GM12801 (cell line): ENCODE measurements at regions not wholly inside any gene's neighbourhood (a gene's known extent, or its start where the extent isn't known, plus 50 kb on each side); places are given as distances from the start of the nearest gene placed in this dataset.
A peak's percentile ranks its signal among the peaks of the same experiment; 100 is the strongest.

Source experiments
- TF ChIP-seq, protein P1 (sequence below): IDR thresholded peaks from one replicate; pipeline ENCODE4 v1.5.1; 2011; ENCODE audit warnings: control low read depth; ENCODE audit not compliant: insufficient read length; ENCODE audit errors: extremely low read depth

DNA sequence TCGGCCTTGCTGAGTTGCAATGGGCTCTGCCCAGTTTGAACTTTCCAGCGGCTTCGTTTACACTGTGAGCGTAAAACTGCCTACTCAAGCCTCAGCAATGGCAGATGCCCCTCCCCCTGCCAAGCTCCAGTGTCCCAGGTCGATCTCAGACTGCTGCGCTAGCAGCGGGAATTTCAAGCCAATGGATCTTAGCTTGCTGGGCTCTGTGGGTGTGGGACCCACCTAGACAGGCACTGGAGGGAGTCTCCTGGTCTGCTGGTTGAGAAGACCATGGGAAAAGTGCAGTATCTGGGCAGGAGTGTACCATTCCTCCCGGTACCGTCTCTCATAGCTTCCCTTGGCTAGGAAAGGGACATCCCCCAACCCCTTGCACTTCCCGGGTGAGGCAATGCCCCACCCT, 88.2 kb downstream of the KLHL28 start:
- TF ChIP-seq, protein P1, sequence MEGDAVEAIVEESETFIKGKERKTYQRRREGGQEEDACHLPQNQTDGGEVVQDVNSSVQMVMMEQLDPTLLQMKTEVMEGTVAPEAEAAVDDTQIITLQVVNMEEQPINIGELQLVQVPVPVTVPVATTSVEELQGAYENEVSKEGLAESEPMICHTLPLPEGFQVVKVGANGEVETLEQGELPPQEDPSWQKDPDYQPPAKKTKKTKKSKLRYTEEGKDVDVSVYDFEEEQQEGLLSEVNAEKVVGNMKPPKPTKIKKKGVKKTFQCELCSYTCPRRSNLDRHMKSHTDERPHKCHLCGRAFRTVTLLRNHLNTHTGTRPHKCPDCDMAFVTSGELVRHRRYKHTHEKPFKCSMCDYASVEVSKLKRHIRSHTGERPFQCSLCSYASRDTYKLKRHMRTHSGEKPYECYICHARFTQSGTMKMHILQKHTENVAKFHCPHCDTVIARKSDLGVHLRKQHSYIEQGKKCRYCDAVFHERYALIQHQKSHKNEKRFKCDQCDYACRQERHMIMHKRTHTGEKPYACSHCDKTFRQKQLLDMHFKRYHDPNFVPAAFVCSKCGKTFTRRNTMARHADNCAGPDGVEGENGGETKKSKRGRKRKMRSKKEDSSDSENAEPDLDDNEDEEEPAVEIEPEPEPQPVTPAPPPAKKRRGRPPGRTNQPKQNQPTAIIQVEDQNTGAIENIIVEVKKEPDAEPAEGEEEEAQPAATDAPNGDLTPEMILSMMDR, result no peak

DNA sequence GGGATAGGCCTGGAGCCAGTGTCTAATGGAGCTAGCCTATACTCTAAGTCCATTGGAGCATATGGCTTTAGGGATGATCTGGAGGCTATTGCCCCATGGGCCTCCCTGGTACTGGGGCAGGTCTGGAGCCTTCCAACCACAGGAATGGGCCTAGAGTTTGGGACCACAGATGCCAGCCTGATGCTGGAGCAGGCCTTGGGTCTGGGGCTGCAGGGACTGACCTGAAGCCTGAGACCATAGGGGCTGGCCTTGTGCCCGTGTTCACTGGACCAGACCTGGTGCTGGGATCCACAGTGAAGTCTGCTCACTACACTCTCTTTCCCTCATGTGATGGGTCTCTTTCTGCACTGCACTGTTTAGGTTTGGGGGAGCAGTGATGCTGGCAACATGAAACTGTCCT, 95.0 kb downstream of the KLHL28 start:
- TF ChIP-seq, protein P1, result no peak

DNA sequence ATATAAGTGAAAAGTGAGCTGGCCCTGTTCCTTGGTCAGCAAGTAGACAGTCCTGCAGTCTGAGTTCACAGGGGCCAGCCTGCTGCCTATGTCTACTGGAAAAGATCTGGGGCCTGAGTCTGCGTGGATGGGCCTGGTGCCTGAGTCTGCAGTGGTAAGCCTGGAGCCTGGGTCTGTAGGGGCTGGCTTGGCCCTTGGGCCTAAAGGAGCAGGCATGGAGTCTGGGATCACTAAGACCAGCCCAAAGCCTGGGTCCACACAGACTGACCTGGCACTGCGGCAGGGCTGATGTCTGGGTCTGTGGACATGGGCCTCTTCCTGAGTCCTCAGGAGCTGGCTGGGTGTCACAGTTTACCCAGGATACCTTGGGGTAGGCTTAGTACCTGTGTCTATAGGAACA, 95.4 kb downstream of the KLHL28 start:
- TF ChIP-seq, protein P1, result no peak

DNA sequence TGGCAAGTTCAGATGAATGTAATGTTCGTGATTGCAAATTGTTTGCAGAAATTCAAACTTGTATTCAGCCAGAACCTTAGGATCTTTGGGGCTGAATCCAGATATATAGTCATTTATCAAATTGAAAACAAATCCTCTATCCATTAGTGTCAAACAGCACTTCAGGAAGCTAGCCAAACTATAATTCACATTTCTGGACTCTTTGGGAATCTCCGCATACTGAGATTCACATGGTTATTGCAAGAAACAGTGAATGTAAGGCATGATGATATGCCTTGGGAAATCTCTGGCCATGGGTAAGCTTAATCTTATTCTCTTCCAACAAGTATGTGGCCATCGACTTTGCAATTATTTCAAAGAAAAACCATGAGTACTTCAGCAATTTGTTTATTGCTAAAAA, 98.5 kb downstream of the KLHL28 start:
- TF ChIP-seq, protein P1, result no peak

DNA sequence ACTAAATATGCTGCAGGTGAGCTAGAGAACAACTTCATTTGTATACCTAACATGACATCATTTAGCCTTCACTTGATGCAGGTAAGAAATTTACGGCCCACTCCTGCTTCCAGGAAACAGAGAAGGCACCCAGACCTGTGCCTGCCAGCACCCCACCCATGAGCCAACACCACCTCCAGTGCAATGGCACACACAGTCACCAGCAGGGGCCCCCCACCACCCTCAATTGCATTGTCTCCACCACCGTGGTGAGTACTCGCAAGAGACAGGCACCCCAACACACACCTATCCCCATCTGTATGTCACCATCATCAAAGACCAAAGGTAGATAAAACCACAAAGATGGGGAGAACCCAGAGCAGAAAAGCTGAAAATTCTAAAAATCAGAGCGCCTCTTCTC, 107.6 kb downstream of the KLHL28 start:
- TF ChIP-seq, protein P1, result no peak

DNA sequence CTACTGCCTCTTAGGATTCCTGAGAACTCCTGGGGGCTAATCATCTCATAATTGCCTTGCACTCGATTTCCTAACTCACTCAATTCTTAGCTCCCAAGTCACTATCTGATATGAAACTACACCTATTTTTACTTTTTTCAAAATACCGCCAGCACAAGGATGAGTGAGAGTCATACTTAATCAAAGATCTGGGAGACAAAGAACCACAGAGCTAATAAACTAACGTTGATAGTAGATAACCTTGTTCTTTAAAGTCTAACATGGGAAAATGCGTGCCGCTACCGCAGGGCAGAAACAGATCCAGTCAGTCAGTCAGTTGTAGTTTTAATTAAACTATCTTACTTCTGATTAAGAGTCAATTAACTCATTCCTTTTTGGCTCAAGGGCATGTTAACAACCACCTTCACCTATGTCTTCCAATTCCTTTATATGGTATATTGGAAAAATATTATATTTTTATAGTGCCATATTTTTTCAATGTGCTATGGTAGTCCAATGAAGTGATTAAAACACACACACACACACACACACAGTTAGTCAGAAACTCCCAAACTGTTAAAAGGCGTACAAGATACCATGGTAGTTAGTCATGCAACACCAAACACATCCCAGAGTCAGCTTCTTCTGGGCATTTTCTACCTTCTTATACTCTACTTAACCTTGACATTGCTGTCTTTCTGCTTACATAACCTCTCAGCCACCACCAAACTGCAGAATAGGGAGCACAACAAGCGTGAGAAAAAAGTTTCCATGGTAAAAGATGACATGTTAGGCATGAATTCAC, 114.0 kb downstream of the KLHL28 start:
- TF ChIP-seq, protein P1, result no peak

DNA sequence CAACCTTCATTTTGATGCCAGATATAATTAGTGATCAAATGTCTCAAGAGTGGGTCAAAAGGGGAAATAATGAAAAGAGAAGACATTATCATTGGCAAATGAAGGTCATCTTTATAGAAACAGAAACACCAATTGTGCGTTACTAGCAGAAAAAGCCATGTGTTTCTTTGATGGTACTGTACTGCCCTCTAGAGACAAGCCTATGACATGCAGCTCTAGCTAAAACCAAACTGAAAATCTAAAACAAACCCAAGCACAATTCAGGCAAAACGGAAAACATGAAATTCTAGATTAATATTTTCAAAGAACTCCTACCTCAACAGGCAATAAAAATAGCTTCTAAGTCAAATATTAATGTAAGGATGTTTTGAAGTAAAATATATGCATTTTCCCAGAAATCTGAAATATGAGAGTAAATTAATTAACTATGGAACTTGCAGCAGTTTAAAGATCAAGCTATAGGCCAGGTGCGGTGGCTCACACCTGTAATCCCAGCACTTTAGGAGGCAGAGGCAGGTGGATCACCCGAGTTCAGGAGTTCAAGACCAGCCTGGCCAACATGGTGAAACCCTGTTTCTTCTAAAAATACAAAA, 115.4 kb downstream of the KLHL28 start:
- TF ChIP-seq, protein P1, result peak; percentile 2
